H1 (cell line): ENCODE measurements at regions not wholly inside any gene's neighbourhood (a gene's known extent, or its start where the extent isn't known, plus 50 kb on each side); places are given as distances from the start of the nearest gene placed in this dataset.

ENCODE experiments used
- CTCF ChIA-PET: fragments of 300-600 bp; sonication (Branson Sonifier 250); formaldehyde crosslinking; loops from one replicate; lab custom pipeline; 2021; ENCODE audit not compliant: partially characterized antibody; lab: Charles Lee
- POLR2A ChIA-PET: fragments of 300-600 bp; sonication (Branson Sonifier 250); formaldehyde crosslinking; loops from one replicate; lab custom pipeline; 2021; ENCODE audit warnings: inconsistent platforms; ENCODE audit not compliant: partially characterized antibody; lab: Charles Lee
- DNase-seq, 2 experiments: peaks; one replicate each; pipeline versions ENCODE4 v3.0.0 to v3.0.0-alpha.2; 2010 to 2022; ENCODE audit warnings: low spot score in 2 of 2, low read depth in 1 of 2, mixed read lengths in 1 of 2
- FAIRE-seq: peaks from 2 replicates; lab custom pipeline; 2011; peaks lifted over from hg19 to GRCh38; lab: Jason Lieb, UNC
- H2AFZ ChIP-seq: 2 replicates; pipeline ENCODE4 v1.8.1; 2012; ENCODE audit warnings: low read length, inconsistent platforms
- H2AK5ac ChIP-seq: 2 replicates; pipeline ENCODE4 v1.6.1; 2013; ENCODE audit warnings: low read depth, low read length
- H2BK120ac ChIP-seq: replicated peaks from 2 replicates; pipeline ENCODE3; 2013; ENCODE audit warnings: low read depth, low read length, inconsistent platforms
- H2BK12ac ChIP-seq: 2 replicates; pipeline ENCODE4 v1.6.1; 2013; ENCODE audit warnings: low read depth, low read length
- H2BK15ac ChIP-seq: 2 replicates; pipeline ENCODE4 v1.6.1; 2013; ENCODE audit warnings: low read length
- H2BK20ac ChIP-seq: 2 replicates; pipeline ENCODE4 v1.6.1; 2013; ENCODE audit warnings: low read length
- H2BK5ac ChIP-seq: 2 replicates; pipeline ENCODE4 v1.6.1; 2013; ENCODE audit warnings: low read depth, low read length
- H3K14ac ChIP-seq: 2 replicates; pipeline ENCODE4 v1.6.1; 2013; ENCODE audit warnings: inconsistent platforms; ENCODE audit not compliant: insufficient read length
- H3K18ac ChIP-seq: 2 replicates; pipeline ENCODE4 v1.6.1; 2013; ENCODE audit warnings: low read length; ENCODE audit errors: extremely low read depth
- H3K23ac ChIP-seq: 2 replicates; pipeline ENCODE4 v1.6.1; 2013; ENCODE audit warnings: inconsistent platforms; ENCODE audit not compliant: insufficient read length
- H3K23me2 ChIP-seq: 2 replicates; pipeline ENCODE4 v1.6.1; 2013; ENCODE audit warnings: low read depth, low read length
- H3K27ac ChIP-seq: 2 replicates; pipeline ENCODE4 v1.6.1; 2011; ENCODE audit warnings: low read depth, low read length, inconsistent platforms
- H3K27me3 ChIP-seq, 4 experiments: replicated peaks in 1 of 4; 1 replicate in 1 of 4; 2 replicates in 3 of 4; pipeline versions ENCODE4 v1.6.1 to v1.8.1; 2011 to 2013; ENCODE audit warnings: low read length in 3 of 4, mild to moderate bottlenecking in 3 of 4, inconsistent platforms in 2 of 4, mixed read lengths in 2 of 4, moderate library complexity in 1 of 4; ENCODE audit not compliant: control insufficient read depth in 3 of 4, insufficient read depth in 3 of 4; ENCODE audit errors: extremely low read depth in 1 of 4
- H3K36me3 ChIP-seq, 4 experiments: 2 replicates each; pipeline versions ENCODE4 v1.6.1 to v1.8.1; 2011 to 2013; ENCODE audit warnings: mild to moderate bottlenecking in 4 of 4, low read length in 3 of 4, moderate library complexity in 2 of 4, control low read depth in 1 of 4, inconsistent platforms in 1 of 4; ENCODE audit not compliant: insufficient read depth in 4 of 4, control insufficient read depth in 2 of 4
- H3K4ac ChIP-seq: replicated peaks from 2 replicates; pipeline ENCODE3; 2013; ENCODE audit warnings: low read length, low read depth, mixed read lengths, inconsistent platforms; ENCODE audit not compliant: insufficient read length
- H3K4me1 ChIP-seq, 4 experiments: replicated peaks in 1 of 4; 1 replicate in 1 of 4; 2 replicates in 3 of 4; pipeline versions ENCODE4 v1.6.1 to v1.8.1; 2011 to 2013; ENCODE audit warnings: low read length in 3 of 4, inconsistent platforms in 2 of 4, mixed read lengths in 1 of 4; ENCODE audit not compliant: insufficient read depth in 4 of 4, control insufficient read depth in 3 of 4
- H3K4me2 ChIP-seq, 2 experiments: 2 replicates each; pipeline versions ENCODE4 v1.6.1 to v1.8.1; 2011 to 2013; ENCODE audit warnings: low read depth in 2 of 2, low read length in 2 of 2, control low read depth in 1 of 2, inconsistent platforms in 1 of 2, mild to moderate bottlenecking in 1 of 2; ENCODE audit not compliant: insufficient read depth in 1 of 2
- H3K4me3 ChIP-seq, 4 experiments: fragments of 200-600, 300-600 bp in 1 of 4; sonication (generic), shearing (Covaris generic), sonication (Bioruptor Twin) in 1 of 4; 2 replicates each; pipeline versions ENCODE4 v1.5.1 to v1.8.1; 2011 to 2016; ENCODE audit warnings: low read length in 4 of 4, low read depth in 3 of 4, control low read depth in 2 of 4, inconsistent platforms in 2 of 4, mild to moderate bottlenecking in 2 of 4, mixed read lengths in 1 of 4, moderate library complexity in 1 of 4; ENCODE audit not compliant: insufficient read depth in 2 of 4; ENCODE audit errors: extremely low read depth in 1 of 4
- H3K56ac ChIP-seq: replicated peaks from 2 replicates; pipeline ENCODE3; 2013; ENCODE audit warnings: low read depth, mild to moderate bottlenecking, mixed read lengths, low read length, inconsistent platforms; ENCODE audit not compliant: insufficient read length
- H3K79me1 ChIP-seq: 2 replicates; pipeline ENCODE4 v1.6.1; 2013; ENCODE audit warnings: low read depth, low read length, control low read depth
- H3K79me2 ChIP-seq, 2 experiments: 2 replicates each; pipeline versions ENCODE4 v1.6.1 to v1.8.1; 2012 to 2013; ENCODE audit warnings: low read length in 2 of 2, mild to moderate bottlenecking in 2 of 2, inconsistent platforms in 1 of 2; ENCODE audit not compliant: insufficient read depth in 2 of 2, control insufficient read depth in 1 of 2
- H3K9ac ChIP-seq, 4 experiments: replicated peaks in 1 of 4; 1 replicate in 1 of 4; 2 replicates in 3 of 4; pipeline versions ENCODE4 v1.6.1 to v1.8.1; 2011 to 2013; ENCODE audit warnings: low read depth in 3 of 4, low read length in 3 of 4, control low read depth in 2 of 4, mild to moderate bottlenecking in 2 of 4, moderate library complexity in 2 of 4, inconsistent platforms in 1 of 4; ENCODE audit errors: extremely low read depth in 1 of 4
- H3K9me3 ChIP-seq, 2 experiments: 2 replicates each; pipeline versions ENCODE4 v1.6.1 to v1.8.1; 2012 to 2013; ENCODE audit warnings: mild to moderate bottlenecking in 2 of 2, moderate library complexity in 2 of 2, control low read depth in 1 of 2, inconsistent platforms in 1 of 2, low read depth in 1 of 2, low read length in 1 of 2, mixed read lengths in 1 of 2; ENCODE audit not compliant: insufficient read depth in 2 of 2
- H4K20me1 ChIP-seq, 2 experiments: replicated peaks in 1 of 2; 2 replicates each; pipeline versions ENCODE3 to v1.8.1; 2011 to 2013; ENCODE audit warnings: inconsistent platforms in 2 of 2, low read length in 2 of 2, mild to moderate bottlenecking in 1 of 2; ENCODE audit not compliant: insufficient read depth in 2 of 2, control insufficient read depth in 1 of 2
- H4K5ac ChIP-seq: 2 replicates; pipeline ENCODE4 v1.6.1; 2013; ENCODE audit warnings: low read length, low read depth, mixed read lengths, inconsistent platforms; ENCODE audit not compliant: insufficient read length
- H4K8ac ChIP-seq: 2 replicates; pipeline ENCODE4 v1.8.0; 2013; ENCODE audit warnings: mild to moderate bottlenecking, moderate library complexity, low read length, inconsistent platforms; ENCODE audit not compliant: insufficient read depth; ENCODE audit errors: extremely low read depth
- H4K91ac ChIP-seq: replicated peaks from 2 replicates; pipeline ENCODE3; 2013; ENCODE audit warnings: low read length, mixed read lengths, inconsistent platforms; ENCODE audit not compliant: insufficient read length
- CREB1 ChIP-seq: IDR thresholded peaks from 2 replicates; pipeline ENCODE4 v1.6.1; 2012; ENCODE audit warnings: inconsistent platforms
- GTF2F1 ChIP-seq: IDR thresholded peaks from 2 replicates; pipeline ENCODE4 v1.6.1; 2012; ENCODE audit warnings: low read depth, low read length, improper control_type of control experiment, borderline replicate concordance
- RFX5 ChIP-seq: IDR thresholded peaks from 2 replicates; pipeline ENCODE4 v1.6.1; 2011; ENCODE audit warnings: low read depth, low read length, improper control_type of control experiment, borderline replicate concordance
- WGBS, 2 experiments: shearing (Covaris generic) in 1 of 2; methylation state at CpG; one replicate each; pipeline versions ENCODE4 v1.1.6 to v1.1.7; 2013 to 2015; ENCODE audit warnings: low lambda C conversion rate in 2 of 2, mixed read lengths in 2 of 2, inconsistent platforms in 1 of 2, low coverage in 1 of 2, missing lambda C conversion rate in 1 of 2; ENCODE audit not compliant: insufficient replicate concordance in 2 of 2, insufficient coverage in 1 of 2, insufficient read length in 1 of 2; ENCODE audit errors: extremely low coverage in 1 of 2, missing lambda C conversion rate in 1 of 2; 5-methylcytosine and 5-hydroxymethylcytosine counted together

DNA sequence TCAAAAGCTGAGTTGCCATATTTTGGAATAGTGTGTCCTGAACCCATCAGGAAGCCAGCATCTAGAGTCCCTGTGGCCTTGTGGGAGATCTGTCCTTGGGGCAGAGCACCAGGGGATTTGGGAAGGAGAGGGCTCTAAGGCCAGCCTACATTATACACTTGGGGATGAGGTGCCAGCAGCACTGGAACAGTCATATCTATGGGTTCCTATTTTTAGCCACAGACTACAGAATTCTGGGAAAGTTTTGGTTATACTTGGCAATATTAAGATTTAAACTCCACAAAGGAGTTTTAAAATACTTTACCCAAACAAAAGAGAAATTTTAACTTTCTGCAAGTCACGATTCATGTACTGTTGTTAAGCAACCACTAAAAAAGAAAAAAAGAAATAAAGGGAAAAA lies 405.7 kb upstream of the MMADHC start:
- ChIA-PET CTCF (no interaction called here), POLR2A (no interaction called here)
- H3K4me3 ChIP-seq, result no peak overlapping the region
- no peak overlapping the region for H3K9ac ChIP-seq
- TF ChIP-seq CREB1 (no peak), RFX5 (no peak), GTF2F1 (no peak)
- no peaks in the 10 kb centered on the region for H3K4me1 ChIP-seq
- no peak overlapping the region for H3K27ac ChIP-seq
- H2BK5ac ChIP-seq, result no peak overlapping the region
- no peak overlapping the region for H4K5ac ChIP-seq
- no peak for DNase-seq
- H3K79me1 ChIP-seq, result no peaks in the 10 kb centered on the region
- no peak overlapping the region for H2AK5ac ChIP-seq
- no peak overlapping the region for H3K23ac ChIP-seq
- H4K91ac ChIP-seq, result no peak overlapping the region
- no peak overlapping the region for H3K18ac ChIP-seq
- H3K36me3 ChIP-seq, result no peaks in the 10 kb centered on the region; a peak in 1 of 8 replicates
- no peaks in the 10 kb centered on the region for H3K27me3 ChIP-seq
- H2BK15ac ChIP-seq, result no peak overlapping the region
- H3K4ac ChIP-seq, result no peak overlapping the region
- no peak for FAIRE-seq
- WGBS, 2 experiments, result 100% methylated on average over 1 of the region's 1 CpG; no CpG with 5 or more reads in 1 of the 2 experiments
- H4K8ac ChIP-seq, result no peak overlapping the region
- H3K14ac ChIP-seq, result no peak overlapping the region
- H3K23me2 ChIP-seq, result no peaks in the 10 kb centered on the region
- no peak overlapping the region for H2BK120ac ChIP-seq
- H3K4me2 ChIP-seq, result no peak overlapping the region
- H2AFZ ChIP-seq, result no peak overlapping the region
- H3K79me2 ChIP-seq, result no peaks in the 10 kb centered on the region
- no peak overlapping the region for H2BK12ac ChIP-seq
- no peak overlapping the region for H2BK20ac ChIP-seq
- H3K56ac ChIP-seq, result no peak overlapping the region
- H3K9me3 ChIP-seq, result no peaks in the 10 kb centered on the region
- H4K20me1 ChIP-seq, result no peaks in the 10 kb centered on the region
